GM18868 (cell line): ENCODE measurements at regions not wholly inside any gene's neighbourhood (a gene's known extent, or its start where the extent isn't known, plus 50 kb on each side); places are given as distances from the start of the nearest gene placed in this dataset.
"Not testable (repeated sequence)": the region's sequence is repeated elsewhere in the genome, so short reads cannot be mapped to it uniquely, and the experiment has no call there.

Source experiments
- ATAC-seq: cut with Tn5 transposase; IDR thresholded peaks from one replicate; pipeline ENCODE4 v1.9.1; 2021; ENCODE audit warnings: mild to moderate bottlenecking, moderate library complexity; ENCODE audit not compliant: unreplicated experiment

DNA sequence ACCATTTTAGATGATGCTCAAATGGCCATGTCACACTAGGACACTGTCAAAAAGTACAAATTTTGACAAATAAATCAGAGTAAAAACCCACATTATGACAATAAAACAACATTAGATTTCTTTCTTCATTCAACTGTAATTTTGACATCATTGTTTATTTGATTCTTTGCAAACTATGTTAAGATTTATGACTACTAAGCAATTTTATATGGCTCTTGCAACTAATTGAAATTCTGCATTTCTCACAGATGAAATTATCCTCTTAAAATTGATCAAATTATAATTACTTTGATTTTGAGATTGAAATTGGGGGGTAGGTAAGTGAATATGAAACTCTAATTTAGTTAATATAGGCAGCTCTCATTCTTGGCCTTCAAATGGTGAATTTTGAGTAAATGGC lies 59.8 kb downstream of the ATOH1 start:
- no peak for ATAC-seq

GRCh38 chr4:93888768-93889167 lies 60.2 kb downstream of the ATOH1 start:
- no peak for ATAC-seq

- no peak for ATAC-seq
Observed at GRCh38 chr4:93891244-93891643, 62.7 kb downstream of the ATOH1 start.

DNA sequence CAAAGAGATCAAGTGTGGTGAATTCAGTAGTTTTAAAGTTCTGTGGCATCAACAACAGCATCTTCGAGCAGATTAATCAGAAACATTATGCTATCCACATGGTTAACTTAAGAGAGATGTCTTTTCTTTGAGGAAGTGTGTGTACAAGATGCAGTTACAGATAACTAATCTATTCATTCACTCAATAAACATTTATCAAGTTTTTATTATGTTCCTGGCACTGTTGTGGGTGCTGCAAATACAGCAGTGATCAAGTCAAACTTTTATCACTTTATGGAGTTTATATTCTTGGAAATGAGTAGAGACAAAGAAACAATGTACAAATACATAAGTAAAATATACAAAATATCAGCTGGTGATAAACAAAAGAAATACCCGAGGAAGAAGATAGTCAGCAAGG lies 66.4 kb downstream of the ATOH1 start:
- no peak for ATAC-seq

- ATAC-seq = no peak
Observed at GRCh38 chr4:93896516-93896915, 68.0 kb downstream of the ATOH1 start.

GRCh38 chr4:93897559-93897958 lies 69.0 kb downstream of the ATOH1 start:
- peak; percentile 67 for ATAC-seq

DNA sequence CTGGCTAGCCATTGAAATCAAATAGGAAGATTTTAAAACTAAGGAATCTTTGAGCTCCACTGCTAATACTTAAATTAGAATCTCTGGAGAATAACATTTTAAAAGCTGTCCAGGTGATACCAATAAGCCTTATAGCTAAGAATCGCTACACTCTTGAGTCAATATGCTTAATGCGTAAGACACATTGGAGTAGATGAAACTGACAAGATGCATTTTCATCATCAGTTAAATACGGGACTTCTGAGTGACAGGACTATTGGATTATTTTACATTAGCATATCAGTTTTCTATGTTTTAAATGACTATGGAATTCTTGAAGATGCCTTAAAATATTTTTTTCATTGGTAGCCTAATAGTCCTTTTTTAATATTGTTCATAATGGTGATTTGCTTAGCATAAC lies 80.2 kb downstream of the ATOH1 start:
- no peak for ATAC-seq

GRCh38 chr4:93911671-93912070 lies 83.1 kb downstream of the ATOH1 start:
- ATAC-seq = no peak

DNA sequence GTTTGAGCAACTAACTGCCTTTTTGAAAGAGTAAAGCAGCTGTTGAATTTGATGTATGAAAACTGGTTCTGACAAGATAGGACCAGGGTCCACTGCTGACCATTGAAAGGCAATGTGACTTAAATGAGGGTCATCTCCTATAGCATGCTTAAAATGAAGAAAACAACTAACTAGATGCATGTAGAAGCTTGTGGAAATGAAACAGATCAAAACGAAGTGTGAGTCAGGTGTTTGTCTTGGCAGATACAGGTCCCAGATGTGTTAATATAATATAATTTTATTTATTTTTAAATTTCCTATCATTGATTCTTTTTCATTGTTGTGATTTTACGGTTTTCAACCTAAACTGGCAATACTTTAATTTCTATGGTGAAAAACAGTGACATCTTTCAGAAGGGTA lies 83.6 kb downstream of the ATOH1 start:
- no peak for ATAC-seq

DNA sequence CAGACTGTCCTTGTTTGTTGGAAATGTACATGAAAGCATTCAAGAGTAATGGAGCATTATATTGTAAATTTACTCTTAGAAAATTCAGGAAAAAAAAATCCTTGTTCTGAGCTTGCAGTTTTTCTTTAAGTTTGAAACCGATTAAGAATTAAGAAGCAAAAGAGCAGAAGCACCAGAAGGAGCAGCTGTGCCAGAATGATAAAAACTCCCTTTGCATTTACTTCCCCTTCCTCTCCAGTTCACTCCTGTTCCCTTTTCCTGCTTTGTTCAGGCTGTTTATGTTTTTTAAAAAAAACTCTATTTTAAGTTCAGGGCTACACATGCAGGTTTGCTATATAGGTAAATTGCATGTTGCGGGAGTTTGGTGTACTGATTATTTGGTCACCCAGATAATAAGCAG lies 90.3 kb downstream of the ATOH1 start:
- ATAC-seq = no peak

- ATAC-seq = not testable (repeated sequence)
Observed at GRCh38 chr4:93923570-93923969, 95.0 kb downstream of the ATOH1 start.

- no peak for ATAC-seq
Observed at GRCh38 chr4:93947286-93947685, 118.7 kb downstream of the ATOH1 start.

DNA sequence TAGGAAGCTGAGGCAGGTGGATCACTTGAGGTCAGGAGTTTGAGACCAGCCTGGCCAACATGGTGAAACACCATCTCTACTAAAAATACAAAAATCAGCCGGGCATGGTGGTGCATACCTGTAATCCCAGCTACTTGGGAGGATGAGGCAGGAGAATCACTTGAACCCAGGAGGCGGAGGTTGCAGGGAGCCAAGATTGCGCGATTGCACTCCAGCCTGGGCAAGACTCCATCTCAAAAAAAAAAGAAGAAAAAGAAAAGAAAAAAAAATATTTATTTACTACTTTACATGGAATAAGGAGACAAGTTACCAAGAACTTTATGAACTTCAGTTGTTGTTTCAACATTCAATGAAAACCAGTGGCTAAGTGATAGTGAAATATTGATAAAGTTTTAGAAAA lies 121.7 kb downstream of the ATOH1 start:
- not testable (repeated sequence) for ATAC-seq

GRCh38 chr4:93957186-93957585 lies 128.6 kb downstream of the ATOH1 start:
- ATAC-seq = no peak

- ATAC-seq = no peak
Observed at GRCh38 chr4:93960450-93960849, 131.9 kb downstream of the ATOH1 start.

- no peak for ATAC-seq
Observed at GRCh38 chr4:93960916-93961315, 132.4 kb downstream of the ATOH1 start.

DNA sequence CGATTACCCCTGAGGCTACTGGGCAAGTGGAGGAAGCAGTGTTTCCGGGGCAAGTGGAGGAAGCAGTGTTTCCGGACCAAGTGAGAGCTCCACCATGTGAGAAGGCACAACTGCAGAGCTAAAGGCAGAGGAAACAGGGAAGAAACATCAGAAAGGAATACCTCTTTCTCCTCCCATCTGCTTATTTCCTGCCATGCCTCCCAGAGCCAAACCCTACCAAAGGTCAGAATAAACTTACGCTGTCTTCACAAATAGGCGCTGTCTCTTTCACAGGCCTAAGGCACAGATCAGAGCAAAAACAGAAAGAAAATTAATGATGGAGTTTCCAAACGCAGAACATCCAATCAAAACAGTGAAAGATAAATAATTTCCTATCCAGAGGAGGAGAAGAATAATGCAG lies 153.0 kb downstream of the ATOH1 start:
- no peak for ATAC-seq

DNA sequence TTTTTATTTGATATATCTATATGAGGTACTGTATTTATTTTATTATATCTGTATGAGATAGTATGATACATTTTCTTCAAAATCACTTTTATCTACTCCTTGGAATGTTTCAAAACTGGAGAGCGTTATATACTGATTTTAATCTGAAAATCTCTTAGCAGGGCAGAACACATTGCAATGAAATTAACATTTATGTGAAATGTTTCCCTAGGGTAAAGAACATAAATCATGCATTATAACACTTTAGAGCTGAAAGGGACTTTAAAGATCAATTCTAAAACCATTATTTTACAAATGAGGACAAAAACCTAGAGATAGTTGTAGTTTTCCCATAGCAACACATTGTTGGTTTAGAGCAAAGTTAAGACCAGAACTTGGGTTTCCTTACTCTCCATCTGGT lies 153.7 kb downstream of the ATOH1 start:
- ATAC-seq = no peak

GRCh38 chr4:93983140-93983539 lies 154.6 kb downstream of the ATOH1 start:
- ATAC-seq = peak; percentile 81

DNA sequence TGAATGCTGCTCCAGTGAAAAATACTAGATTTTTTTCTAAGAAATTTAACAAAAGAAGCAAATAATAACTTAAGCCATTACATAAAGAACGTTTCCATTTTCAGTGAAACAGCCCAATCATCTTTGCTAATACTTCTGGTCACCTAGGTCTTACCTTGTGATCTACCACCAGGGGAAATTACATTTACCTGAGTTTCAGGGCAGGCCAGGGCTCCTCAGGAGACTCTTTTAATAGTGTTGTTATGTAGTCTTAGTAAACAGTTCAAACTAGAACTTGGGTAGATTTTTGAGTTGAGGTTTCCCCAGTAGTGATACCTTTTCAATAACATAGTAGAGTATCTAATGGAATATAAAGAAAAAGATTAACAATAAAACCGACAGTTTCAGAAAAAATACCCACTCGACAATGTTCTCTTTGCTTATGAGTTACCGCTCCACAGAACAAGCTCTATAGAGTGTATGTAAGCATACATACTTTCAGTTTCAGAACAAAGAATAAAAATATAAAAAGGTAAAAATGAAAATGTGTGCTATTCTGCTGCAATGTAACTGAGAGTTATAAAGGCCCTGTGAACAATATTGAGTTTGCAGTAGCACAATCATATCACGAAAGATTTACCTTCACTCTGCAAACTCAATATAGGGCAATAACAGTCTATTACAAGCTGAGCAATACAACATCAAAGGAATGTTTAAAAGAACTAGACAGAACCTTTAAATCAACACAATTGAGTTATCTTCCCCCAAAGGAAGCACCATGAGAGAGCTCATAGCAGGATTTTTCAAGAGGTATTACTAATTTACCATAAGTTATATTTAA lies 165.8 kb downstream of the ATOH1 start:
- ATAC-seq = no peak

DNA sequence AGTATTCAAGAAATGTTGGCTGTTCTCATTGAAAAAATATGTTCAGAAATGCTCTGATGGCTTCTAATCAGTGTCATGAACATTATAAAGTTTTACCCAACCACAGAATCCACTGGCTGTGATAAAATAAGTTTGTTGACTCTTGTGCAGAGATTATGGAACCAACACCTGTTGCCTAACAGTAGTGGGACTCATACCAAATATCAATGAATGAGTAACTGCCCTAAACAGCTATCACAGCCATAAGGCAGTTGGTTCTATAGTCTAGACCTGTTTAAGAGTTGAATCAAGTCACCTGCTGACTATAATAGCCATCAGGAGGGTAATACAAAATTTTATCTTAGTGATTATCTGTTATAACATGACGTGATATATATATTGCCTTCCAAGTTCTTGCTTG lies 168.3 kb downstream of the ATOH1 start:
- ATAC-seq = no peak

- no peak for ATAC-seq
Observed at GRCh38 chr4:94000559-94000958, 172.0 kb downstream of the ATOH1 start.

DNA sequence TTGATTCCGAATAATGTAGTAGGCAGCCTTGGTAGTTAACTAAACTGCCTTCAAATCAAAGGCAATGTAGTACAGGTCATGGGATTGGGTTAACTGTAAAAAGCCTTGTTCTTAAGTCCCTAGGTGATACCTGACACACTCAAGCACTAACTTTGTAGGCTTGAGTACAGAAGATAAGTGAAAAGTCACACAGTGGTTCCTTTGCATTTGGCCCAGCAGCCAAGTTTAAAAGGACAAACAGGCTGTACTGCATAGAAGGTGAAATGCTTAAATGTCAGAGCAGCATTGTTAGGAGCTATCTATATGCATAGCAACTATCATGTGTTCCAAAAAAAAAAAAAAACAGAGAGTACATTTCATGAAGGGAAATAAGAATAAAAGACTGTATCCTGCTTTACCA lies 178.4 kb downstream of the ATOH1 start:
- ATAC-seq = no peak
